ENCODE measurements at regions not wholly inside any gene's neighbourhood (a gene's known extent, or its start where the extent isn't known, plus 50 kb on each side); places are given as distances from the start of the nearest gene placed in this dataset.

DNA sequence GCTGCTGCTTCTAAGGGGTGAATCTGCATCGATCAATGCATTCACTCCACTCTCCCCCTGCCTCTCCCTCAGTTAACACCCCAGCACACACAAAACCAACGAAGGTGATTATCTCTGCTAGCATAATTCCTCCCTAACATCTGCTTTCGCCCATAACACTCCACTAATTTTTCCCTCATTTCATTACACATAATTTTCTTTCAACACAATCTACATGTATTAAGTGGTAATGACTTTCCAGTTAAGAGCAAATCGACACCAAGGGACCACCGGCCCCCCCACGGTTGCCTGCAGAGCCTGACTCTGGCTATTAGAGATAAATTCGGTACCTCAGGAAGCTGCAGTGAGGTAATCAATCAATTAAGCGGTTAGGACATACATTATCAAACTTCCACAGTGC, 1115.6 kb downstream of the BCL11B start:
- H3K36me3 Mint-ChIP-seq (ENCODE audit: low read depth) = no peaks in the 10 kb centered on the region
- no peaks in the 10 kb centered on the region for H3K9me3 Mint-ChIP-seq

DNA sequence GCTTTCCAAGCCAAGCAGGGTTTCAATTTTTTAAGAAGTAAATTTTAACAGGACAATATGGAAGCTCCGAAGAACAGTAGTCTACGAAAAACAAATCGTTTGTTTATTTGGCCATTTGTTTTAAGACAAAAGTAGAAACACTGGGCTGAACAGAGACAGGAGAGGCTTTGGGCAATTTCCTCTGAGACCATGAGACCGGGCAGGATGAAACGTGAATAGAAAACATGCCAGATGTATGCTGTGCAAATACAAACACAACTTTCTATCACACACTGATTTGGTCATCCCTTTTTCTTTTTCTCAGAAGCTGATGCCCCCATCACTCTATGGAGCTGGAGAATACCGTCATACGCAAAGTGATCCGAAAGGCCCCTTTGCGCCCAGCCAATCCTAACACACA, 1111.1 kb downstream of the BCL11B start:
- H3K27me3 Mint-ChIP-seq (ENCODE audit: low read depth, poor library complexity) = peaks cover 15% of the 10 kb centered on the region

More for the DNA sequence above, 1115.6 kb downstream of the BCL11B start:
- DNase-seq = no peak
- peaks cover 11% of the 10 kb centered on the region for H3K27me3 Mint-ChIP-seq (ENCODE audit: low read depth, poor library complexity)
- TF ChIP-seq, protein P1, sequence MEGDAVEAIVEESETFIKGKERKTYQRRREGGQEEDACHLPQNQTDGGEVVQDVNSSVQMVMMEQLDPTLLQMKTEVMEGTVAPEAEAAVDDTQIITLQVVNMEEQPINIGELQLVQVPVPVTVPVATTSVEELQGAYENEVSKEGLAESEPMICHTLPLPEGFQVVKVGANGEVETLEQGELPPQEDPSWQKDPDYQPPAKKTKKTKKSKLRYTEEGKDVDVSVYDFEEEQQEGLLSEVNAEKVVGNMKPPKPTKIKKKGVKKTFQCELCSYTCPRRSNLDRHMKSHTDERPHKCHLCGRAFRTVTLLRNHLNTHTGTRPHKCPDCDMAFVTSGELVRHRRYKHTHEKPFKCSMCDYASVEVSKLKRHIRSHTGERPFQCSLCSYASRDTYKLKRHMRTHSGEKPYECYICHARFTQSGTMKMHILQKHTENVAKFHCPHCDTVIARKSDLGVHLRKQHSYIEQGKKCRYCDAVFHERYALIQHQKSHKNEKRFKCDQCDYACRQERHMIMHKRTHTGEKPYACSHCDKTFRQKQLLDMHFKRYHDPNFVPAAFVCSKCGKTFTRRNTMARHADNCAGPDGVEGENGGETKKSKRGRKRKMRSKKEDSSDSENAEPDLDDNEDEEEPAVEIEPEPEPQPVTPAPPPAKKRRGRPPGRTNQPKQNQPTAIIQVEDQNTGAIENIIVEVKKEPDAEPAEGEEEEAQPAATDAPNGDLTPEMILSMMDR (IDR thresholded peaks at IDR 0.05) = no peak
- H3K27ac Mint-ChIP-seq = no peak overlapping the region
- H3K4me3 Mint-ChIP-seq = no peak overlapping the region
- peaks cover 15% of the 10 kb centered on the region for H3K4me1 Mint-ChIP-seq

DNA sequence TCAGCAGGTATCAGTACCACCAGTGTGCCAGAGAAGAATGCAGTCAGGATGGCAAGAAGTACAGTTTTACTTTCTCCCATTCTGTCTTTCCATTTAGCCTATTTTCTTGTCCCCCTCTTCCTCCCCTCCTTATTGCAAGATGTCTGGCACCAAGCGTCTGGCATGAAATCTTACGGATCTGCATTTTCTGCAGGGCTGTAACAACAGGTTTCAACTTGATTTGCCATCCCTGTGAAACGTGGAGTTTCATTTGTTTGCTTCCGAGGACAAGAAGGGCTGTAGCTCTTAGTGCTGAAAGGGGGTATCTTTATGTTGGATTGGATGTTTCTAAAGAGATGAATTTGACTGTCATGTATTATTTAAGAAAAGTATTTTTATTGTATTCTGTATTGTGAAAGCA, 1110.6 kb downstream of the BCL11B start:
- no peaks in the 10 kb centered on the region for H3K36me3 Mint-ChIP-seq (ENCODE audit: low read depth)
- H3K4me3 Mint-ChIP-seq = no peak overlapping the region
- TF ChIP-seq, protein P1 (IDR thresholded peaks at IDR 0.05) = no peak
- no peak for DNase-seq
- H3K27me3 Mint-ChIP-seq (ENCODE audit: low read depth, poor library complexity) = peaks cover 16% of the 10 kb centered on the region
- H3K27ac Mint-ChIP-seq = no peak overlapping the region
- peaks cover 25% of the 10 kb centered on the region for H3K4me1 Mint-ChIP-seq
- H3K9me3 Mint-ChIP-seq = no peaks in the 10 kb centered on the region

More for the DNA sequence above, 1111.1 kb downstream of the BCL11B start:
- no peak for DNase-seq
- peaks cover 30% of the 10 kb centered on the region for H3K4me1 Mint-ChIP-seq
- no peak overlapping the region for H3K27ac Mint-ChIP-seq
- H3K9me3 Mint-ChIP-seq = no peaks in the 10 kb centered on the region
- TF ChIP-seq, protein P1 (IDR thresholded peaks at IDR 0.05) = no peak
- H3K4me3 Mint-ChIP-seq = no peak overlapping the region
- no peaks in the 10 kb centered on the region for H3K36me3 Mint-ChIP-seq (ENCODE audit: low read depth)

DNA sequence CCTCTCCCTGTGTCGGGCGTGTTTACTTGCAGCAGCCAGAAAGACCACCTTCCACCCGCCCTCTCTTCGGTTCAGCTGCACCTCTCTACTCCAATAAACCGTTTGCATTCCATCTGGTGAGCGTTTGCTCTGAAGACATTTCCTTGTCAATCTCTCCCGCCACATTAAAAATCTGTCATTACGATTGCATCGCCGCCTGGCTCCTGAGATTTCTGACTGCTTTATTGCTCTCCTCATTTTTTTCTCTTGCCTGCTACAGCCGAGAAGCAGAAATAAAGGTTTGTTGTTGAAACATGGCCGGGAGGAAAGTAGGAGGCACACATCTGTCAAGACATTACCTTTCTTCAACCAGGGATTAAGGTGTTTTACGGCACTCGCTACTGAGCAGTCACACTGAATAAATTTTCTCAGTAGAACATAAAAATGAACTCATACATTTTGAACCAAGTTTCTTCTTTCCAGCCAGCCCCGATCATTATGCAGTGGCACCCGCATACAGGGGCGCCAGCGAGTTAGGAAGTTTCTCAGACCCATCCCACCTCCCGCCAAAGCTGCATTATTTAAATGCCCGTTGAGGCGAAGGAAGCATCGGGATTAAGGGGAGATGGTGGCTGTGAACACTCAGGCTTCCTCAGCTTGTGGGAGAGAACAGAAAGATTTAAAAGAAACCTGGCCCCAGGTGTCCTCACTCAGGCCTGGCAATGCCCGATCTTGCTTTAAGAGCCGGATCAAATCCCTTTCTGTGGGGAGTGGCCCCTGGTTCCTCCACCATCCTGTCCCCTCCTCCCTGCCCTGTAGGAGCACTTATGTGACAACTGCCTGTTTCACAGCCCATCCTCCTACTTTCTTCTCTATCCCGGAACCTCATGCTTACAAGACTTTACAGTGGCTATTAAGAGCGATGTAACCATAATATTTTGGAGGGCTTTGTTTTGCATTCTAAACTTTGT, 1108.9 kb downstream of the BCL11B start:
- no peak overlapping the region for H3K4me3 Mint-ChIP-seq
- TF ChIP-seq, protein P1 (IDR thresholded peaks at IDR 0.05) = no peak
- H3K4me1 Mint-ChIP-seq = peaks cover 21% of the 10 kb centered on the region

DNA sequence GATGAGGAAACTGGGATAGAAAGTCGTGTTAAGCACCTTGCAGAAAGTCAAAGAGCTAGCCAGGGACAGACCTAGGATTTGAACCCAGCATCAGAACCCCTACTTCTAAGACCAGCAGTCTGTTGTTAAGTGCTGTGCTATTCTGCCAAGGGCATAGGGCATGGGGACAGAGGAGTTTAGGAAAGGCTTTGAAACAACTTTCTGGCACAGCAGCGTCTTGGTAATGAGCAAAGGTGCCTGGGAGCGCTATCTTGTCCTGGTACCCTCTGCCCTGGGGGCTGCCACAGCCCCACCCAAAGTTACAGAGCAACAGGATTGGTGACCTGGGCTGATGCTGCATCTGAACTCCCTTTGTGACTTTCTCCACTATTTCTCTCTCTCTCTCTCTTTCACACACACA, 1108.1 kb downstream of the BCL11B start:
- TF ChIP-seq, protein P1 (IDR thresholded peaks at IDR 0.05) = no peak
- peaks cover 20% of the 10 kb centered on the region for H3K27me3 Mint-ChIP-seq (ENCODE audit: low read depth, poor library complexity)
- no peaks in the 10 kb centered on the region for H3K9me3 Mint-ChIP-seq
- H3K4me1 Mint-ChIP-seq = peaks cover 21% of the 10 kb centered on the region
- no peaks in the 10 kb centered on the region for H3K36me3 Mint-ChIP-seq (ENCODE audit: low read depth)
- DNase-seq = no peak
- H3K27ac Mint-ChIP-seq = no peak overlapping the region
- no peak overlapping the region for H3K4me3 Mint-ChIP-seq

More for the DNA sequence above, 1108.9 kb downstream of the BCL11B start:
- Mint-ChIP-seq H3K27me3 (ENCODE audit: low read depth, poor library complexity) (peaks cover 15% of the 10 kb centered on the region), H3K9me3 (no peaks in the 10 kb centered on the region), H3K27ac (no peak overlapping the region), H3K36me3 (ENCODE audit: low read depth) (no peaks in the 10 kb centered on the region)
- DNase-seq = no peak

Measured in nephron progenitor cell (in vitro differentiated cells).